KBM-7 (cell line): ENCODE measurements at regions not wholly inside any gene's neighbourhood (a gene's known extent, or its start where the extent isn't known, plus 50 kb on each side); places are given as distances from the start of the nearest gene placed in this dataset.

Experiments used
- DNase-seq: peaks from one replicate; pipeline ENCODE4 v3.0.0-alpha.2; 2015
- in situ Hi-C: fragments of 300-500 bp; cut with MboI; formaldehyde crosslinking; loops from 2 replicates; pipeline ENCODE4 v1.14.3; 2020; ENCODE audit warnings: low sequenced_read_pairs, low pct_unique_long_range_greater_than_20kb, mixed read lengths

- in situ Hi-C loops, result no loop called here
- DNase-seq, result no peak
Measured at GRCh38 chr4:57287687-57288604, 177.8 kb upstream of the IGFBP7 start.

DNA sequence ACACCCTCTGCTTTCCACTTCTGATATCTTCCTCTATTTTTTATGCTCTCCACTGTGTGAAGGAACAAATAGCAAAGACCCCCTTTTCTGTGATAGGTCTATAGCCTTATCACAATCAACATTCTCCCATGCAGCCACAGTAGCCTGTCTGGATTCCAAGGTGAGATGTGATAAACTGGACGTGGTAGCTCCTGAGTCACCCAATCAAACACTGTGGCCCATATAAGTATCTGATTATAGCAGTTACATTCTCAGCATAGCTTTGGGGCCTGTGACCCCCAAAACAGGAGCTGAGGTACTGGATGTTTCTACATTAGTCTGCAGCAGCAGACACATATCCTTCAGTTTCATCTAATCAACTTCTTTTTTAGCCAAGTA, 172.7 kb upstream of the IGFBP7 start:
- in situ Hi-C loops, result no loop called here
- DNase-seq, result no peak

GRCh38 chr4:57280481-57280880, 170.3 kb upstream of the IGFBP7 start:
- in situ Hi-C loops, result no loop called here

GRCh38 chr4:57278780-57279179, 168.6 kb upstream of the IGFBP7 start:
- no peak for DNase-seq
- in situ Hi-C loops, result no loop called here

More at GRCh38 chr4:57280481-57280880, 170.3 kb upstream of the IGFBP7 start:
- DNase-seq, result no peak

DNA sequence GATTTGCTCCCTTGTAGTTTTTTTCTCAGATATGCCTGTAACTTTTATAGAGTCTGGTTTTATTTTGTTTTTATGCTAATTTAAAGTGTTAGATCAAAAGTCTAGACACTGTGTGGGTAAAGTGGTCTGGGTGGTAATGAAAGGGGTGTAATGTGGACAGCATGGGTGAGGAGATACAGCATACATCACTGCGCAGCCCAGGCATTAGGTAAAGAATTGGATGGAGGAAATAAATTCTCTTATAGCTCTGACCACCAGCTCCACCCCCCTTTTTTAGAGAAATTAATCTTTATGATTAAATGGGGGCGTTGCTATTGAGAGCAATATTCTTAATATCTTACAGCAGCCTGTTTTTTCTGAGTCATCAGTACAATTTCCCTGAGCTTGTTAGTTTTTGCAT, 163.9 kb upstream of the IGFBP7 start:
- in situ Hi-C loops, result no loop called here
- DNase-seq, result no peak

GRCh38 chr4:57270346-57270745, 160.2 kb upstream of the IGFBP7 start:
- no peak for DNase-seq
- in situ Hi-C loops, result no loop called here

DNA sequence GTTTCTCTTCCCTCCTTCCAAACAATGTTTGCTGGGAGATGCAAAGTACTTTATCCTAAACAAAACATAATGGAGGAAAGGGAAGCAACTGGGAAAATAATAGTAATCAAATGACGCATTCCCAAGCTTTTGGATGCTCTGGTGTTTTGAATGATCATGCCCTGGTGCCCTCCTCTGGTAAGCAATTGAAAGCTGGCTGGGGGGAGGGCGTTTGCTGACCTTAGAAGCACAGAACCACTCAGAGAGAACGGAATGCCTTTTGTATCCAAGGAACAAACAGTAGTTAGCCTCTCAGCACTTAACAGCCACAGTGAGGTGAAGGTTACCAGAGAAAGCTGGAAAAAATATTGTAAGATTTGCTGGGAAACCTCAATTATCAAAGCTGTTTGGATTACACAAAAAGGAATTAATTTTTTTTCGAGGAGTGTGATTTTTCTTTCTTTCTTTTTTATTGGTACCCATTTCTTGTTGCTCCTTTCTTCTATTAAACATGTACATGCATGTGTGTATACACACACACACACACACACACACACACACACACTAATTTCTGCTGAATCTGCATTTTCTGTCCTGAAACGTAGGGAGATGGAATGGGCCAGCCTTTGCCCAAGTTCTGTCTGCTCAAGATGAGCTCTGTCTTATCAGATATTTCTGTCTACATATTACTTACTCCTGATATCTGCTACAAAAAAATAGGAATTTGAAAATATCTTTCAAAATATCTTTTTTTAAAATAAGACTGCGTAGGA, 155.8 kb upstream of the IGFBP7 start:
- in situ Hi-C loops, result no loop called here
- no peak for DNase-seq

DNA sequence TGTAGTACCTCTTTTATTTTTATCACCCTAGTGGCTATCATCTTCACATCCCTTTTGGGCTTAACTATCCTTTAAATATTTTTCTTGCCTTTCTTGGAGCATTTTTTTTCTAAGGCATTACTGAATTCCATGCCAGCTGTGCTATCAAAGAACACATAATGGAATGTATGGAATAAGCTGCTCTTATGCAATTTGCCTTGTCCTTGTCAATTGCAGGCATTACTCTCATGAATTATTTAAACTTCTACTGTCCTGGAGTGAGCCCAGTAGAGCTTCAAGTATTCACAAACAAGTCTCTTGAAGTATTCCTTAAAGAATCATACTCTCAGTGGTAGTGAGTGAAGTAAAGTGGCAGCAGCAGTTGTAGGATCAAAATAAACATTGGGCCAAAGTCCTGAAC, 144.6 kb upstream of the IGFBP7 start:
- in situ Hi-C loops, result no loop called here
- DNase-seq, result no peak

GRCh38 chr4:57249083-57249482, 138.9 kb upstream of the IGFBP7 start:
- no peak for DNase-seq
- in situ Hi-C loops, result no loop called here

GRCh38 chr4:57243076-57243475, 132.9 kb upstream of the IGFBP7 start:
- DNase-seq, result no peak
- in situ Hi-C loops, result no loop called here

DNA sequence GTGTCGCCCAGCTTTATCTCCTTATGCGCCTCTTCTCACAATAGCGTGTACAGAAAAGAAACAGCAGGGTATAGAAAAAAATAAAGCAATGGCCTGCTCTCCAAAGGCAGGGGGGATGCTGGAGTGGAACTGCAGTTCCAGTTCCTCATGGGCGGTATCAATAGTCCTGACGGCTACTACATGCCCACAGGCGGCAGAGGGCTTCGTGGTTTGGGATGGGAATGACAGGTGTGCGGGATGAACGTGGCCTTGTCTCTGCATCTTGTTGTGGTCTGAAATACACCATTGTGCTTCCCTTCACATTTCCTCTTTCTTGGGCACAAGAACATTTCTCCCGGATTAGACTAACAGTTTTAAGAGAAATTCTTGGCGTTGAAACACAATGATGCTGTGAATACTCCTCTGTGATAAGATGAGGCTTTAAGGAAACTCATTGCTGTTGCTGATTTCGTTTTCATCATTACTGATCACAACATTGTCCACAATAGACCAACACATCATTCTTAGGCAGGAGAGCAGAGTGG, 124.1 kb upstream of the IGFBP7 start:
- in situ Hi-C loops, result no loop called here
- DNase-seq, result no peak

DNA sequence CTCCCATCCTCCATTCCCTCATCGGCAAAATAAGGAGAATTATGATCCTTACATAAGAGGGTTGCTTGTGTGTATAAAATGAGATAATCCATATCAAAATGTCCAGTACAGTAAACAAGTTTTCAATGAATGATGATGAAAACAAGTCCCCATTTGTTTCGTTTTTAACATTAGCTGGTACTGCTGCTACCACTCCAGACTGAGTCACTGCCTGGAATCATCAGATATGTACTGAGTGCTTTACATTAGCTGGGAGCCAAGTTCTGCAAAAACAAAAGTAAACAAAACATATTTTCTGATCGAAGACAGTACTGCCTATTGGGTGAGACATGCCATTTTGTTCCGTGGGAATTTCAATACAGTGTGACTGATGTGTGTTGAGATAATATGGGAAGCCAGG, 123.2 kb upstream of the IGFBP7 start:
- in situ Hi-C loops, result no loop called here
- DNase-seq, result no peak

DNA sequence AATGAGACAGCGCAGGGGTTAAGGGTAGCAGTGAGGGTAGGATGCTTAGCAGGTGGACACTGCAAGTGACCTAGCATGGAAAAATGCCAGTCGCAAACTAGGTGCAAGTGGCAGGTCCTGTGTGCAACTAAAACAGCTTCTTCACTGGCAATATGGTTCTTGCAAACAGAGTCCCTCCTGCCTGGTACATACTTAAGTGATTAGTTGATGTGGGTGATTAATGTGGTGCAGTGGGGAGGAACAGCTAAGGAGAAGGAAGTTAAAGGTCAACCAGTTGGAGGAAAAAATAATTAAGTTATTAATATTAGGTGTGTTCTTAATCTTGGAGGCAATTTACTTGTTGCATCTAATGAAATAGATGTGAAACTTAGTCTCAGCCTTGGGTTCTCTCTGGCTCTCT, 121.6 kb upstream of the IGFBP7 start:
- in situ Hi-C loops, result no loop called here
- DNase-seq, result no peak

GRCh38 chr4:57220734-57221133, 110.5 kb upstream of the IGFBP7 start:
- no peak for DNase-seq
- in situ Hi-C loops, result no loop called here

GRCh38 chr4:57220172-57220571, 110.0 kb upstream of the IGFBP7 start:
- in situ Hi-C loops, result no loop called here
- DNase-seq, result no peak

DNA sequence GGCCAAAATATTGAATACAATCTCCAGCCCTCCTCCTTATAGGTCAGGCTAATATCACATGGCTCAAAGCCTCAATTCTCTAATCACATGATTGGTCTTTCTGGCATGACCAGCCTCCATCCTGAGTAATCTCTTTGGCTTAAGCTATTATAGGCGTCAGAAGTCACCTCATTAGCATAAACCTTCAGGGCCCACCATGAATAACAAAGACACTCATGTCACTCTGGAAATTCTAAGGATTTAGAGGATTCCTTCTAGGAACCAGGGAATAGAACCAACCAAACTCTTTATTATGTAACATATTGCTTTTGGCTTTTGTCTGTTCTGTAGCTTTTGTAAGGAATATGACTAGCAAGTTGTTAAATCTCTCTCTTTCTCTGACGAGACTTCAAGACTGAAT, 109.2 kb upstream of the IGFBP7 start:
- DNase-seq, result no peak

DNA sequence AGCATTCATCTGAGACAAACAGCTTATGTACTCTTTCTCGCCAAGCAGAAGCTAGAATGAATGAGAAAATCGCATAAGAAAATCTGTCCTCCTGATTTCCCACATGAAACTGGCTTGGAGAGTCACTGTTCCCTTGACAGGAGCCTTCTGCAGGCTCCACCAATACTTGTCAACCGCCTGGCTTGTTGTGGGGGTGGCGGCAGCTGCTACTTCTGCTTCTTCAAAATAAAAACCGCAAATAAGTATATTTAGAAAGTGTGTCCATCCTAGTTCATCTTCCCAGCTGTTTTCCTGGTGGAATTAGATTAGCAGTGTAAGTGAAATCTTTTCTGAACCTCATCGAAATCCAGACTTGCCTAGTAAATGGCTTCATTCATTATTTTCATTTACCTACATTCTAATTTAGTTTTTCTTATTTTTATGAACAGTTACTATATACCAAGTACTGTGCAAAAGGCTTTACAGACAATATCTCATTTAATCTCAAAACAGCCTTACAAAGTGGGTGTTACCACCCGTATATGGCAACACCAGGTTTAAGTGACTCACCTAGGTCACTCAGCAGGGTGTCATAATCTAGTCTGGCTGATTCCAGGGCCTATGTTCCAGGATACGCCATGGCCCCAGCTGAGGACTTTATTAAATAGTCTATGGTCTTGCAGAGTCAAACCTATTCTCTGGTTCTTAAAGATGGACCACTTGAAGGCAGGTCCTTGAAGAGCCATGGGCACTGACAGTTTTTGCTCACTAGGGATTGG, 104.6 kb upstream of the IGFBP7 start:
- DNase-seq, result peak; percentile 49
- in situ Hi-C loops, result no loop called here

More for the DNA sequence above, 109.2 kb upstream of the IGFBP7 start:
- in situ Hi-C loops, result no loop called here

DNA sequence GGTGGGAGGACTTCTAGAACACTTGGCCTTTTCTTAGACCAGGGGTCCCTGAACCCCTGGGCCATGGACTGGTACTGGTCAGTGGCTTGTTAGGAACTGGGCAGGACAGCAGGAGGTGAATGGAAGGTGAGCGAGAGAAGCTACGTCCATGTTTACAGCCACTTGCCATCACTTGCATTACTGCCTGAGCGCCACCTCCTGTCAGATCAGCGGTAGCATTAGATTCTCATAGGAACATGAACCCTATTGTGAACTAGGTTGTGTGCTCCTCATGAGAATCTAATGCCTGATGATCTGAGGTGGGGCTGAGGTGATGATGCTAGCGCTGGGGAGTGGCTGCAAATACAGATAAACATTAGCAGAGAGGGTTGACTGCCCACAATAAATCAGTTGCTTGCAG, 100.9 kb upstream of the IGFBP7 start:
- in situ Hi-C loops, result no loop called here
- DNase-seq, result no peak

DNA sequence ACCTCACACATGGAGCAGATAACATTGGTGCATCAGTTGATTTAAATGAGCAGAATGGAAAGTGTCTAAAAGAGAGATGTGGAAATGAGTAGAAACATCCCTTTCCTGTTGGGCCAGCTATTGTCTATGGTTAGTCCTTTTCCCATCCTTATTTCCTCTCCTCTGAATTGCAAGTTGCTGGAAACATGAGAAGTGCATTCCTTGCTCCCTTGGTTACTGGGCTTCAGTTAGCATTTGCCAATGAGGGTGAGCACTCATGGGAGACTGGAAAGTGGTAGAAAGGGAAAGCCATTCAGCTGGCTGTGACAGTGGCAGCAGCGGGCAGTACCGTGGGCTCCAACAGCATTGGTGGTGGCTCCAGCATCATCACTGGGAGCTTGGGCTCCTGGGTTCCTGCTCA, 96.0 kb upstream of the IGFBP7 start:
- in situ Hi-C loops, result no loop called here
- DNase-seq, result no peak

GRCh38 chr4:57205580-57205979, 95.4 kb upstream of the IGFBP7 start:
- DNase-seq, result no peak

More at GRCh38 chr4:57205580-57205979, 95.4 kb upstream of the IGFBP7 start:
- in situ Hi-C loops, result no loop called here
